ENCODE measurements at regions not wholly inside any gene's neighbourhood (a gene's known extent, or its start where the extent isn't known, plus 50 kb on each side); places are given as distances from the start of the nearest gene placed in this dataset.

GRCh38 chr3:3902161-3902560 is 102.9 kb downstream of the LRRN1 start:
- TF ChIP-seq CTCF (conservative IDR thresholded peaks at IDR 0.05; ENCODE audit: low read depth, low read length) (no peak), EZH2 (IDR thresholded peaks at IDR 0.05; ENCODE audit: borderline replicate concordance, low read depth, low read length, poor library complexity, severe bottlenecking) (no peak)
